ENCODE measurements at regions not wholly inside any gene's neighbourhood (a gene's known extent, or its start where the extent isn't known, plus 50 kb on each side); places are given as distances from the start of the nearest gene placed in this dataset.

- no peak overlapping the region for H3K9ac ChIP-seq (ENCODE audit: insufficient read depth in 1 of 2, low read depth in 2 of 2, low read length in 2 of 2)
- no peak overlapping the region for H3K4me3 ChIP-seq
- H3K4me2 ChIP-seq (ENCODE audit: insufficient read depth, low read length), result no peak overlapping the region
- 0% methylated on average over 2 of the region's 3 CpGs for WGBS (ENCODE audit: insufficient coverage, low coverage, missing lambda C conversion rate)
- no peak for DNase-seq (ENCODE audit: extremely low read depth in 1 of 4, low spot score in 3 of 4)
- POLR2A ChIA-PET, result no interaction called here
- H3K27ac ChIP-seq (ENCODE audit: extremely low read depth, low read depth, low read length), result no peak overlapping the region
- no peak for ATAC-seq
- no peaks in the 10 kb centered on the region for H3K79me2 ChIP-seq (ENCODE audit: control insufficient read depth, insufficient read depth, low read length)
- BruUV-seq (replicated peaks), result no TSS peak
- no peak for TF ChIP-seq SIN3A (IDR thresholded peaks at IDR 0.05; ENCODE audit: borderline replicate concordance in 2 of 2, control insufficient read depth in 1 of 2, low read depth in 2 of 2, low read length in 2 of 2)
- TF ChIP-seq SMARCC2 (IDR thresholded peaks at IDR 0.05; ENCODE audit: low read depth), result no peak
- no peak for TF ChIP-seq ZNF766 (CRISPR knock-in tag; conservative IDR thresholded peaks at IDR 0.05)
- no peak for TF ChIP-seq BMI1 (IDR thresholded peaks at IDR 0.05; ENCODE audit: low read length)
- no peak for TF ChIP-seq FOXA1 (IDR thresholded peaks at IDR 0.05; ENCODE audit: borderline replicate concordance)
- no peak for TF ChIP-seq VEZF1 (CRISPR knock-in tag; IDR thresholded peaks at IDR 0.05)
- no peak for TF ChIP-seq NR0B1 (IDR thresholded peaks at IDR 0.05; ENCODE audit: partially characterized antibody)
- TF ChIP-seq ASH1L (IDR thresholded peaks at IDR 0.05; ENCODE audit: borderline replicate concordance, low read depth, partially characterized antibody), result no peak
- TF ChIP-seq WHSC1 (IDR thresholded peaks at IDR 0.05; ENCODE audit: low read length), result no peak
- no peak for FAIRE-seq
- H2AFZ ChIP-seq (ENCODE audit: low read depth, low read length), result no peak overlapping the region
- CTCF ChIA-PET (ENCODE audit: low intra/inter-chr PET ratio), result no interaction called here
- no peaks in the 10 kb centered on the region for H3K4me1 ChIP-seq (replicated peaks in 1 of 2; ENCODE audit: control insufficient read depth in 2 of 2, insufficient read depth in 2 of 2, low read length in 2 of 2)
- H3K9me3 ChIP-seq (replicated peaks; ENCODE audit: control insufficient read depth, insufficient read depth, low read depth, low read length), result no peaks in the 10 kb centered on the region
- no peaks in the 10 kb centered on the region for H3K9me1 ChIP-seq (ENCODE audit: control insufficient read depth, insufficient read depth, low read length)
- no peaks in the 10 kb centered on the region for H3K27me3 ChIP-seq (ENCODE audit: control insufficient read depth in 2 of 2, insufficient read depth in 2 of 2, low read length in 2 of 2)
- no peaks in the 10 kb centered on the region for H4K20me1 ChIP-seq (replicated peaks; ENCODE audit: control insufficient read depth, insufficient read depth, low read length)
- in situ Hi-C loops (cut with MboI), result no loop called here
- no peaks in the 10 kb centered on the region for H3K36me3 ChIP-seq (ENCODE audit: control insufficient read depth, insufficient read depth, low read length)
- intact Hi-C loops (cut with micrococcal nuclease), result no loop called here
These were observed 54.4 kb upstream of the LINC00305 start for GRCh38 chr18:64203295-64203694.

Measured in K562 (cell line).